ENCODE measurements at regions not wholly inside any gene's neighbourhood (a gene's known extent, or its start where the extent isn't known, plus 50 kb on each side); places are given as distances from the start of the nearest gene placed in this dataset.

- no peak for DNase-seq (ENCODE audit: low spot score)
- no peak for TF ChIP-seq CTCF (IDR thresholded peaks at IDR 0.05)
- Histone ChIP-seq H3K27ac (no peak overlapping the region), H3K4me3 (no peak overlapping the region)
Observed at GRCh38 chr2:12151716-12152115, 405.3 kb downstream of the LPIN1 start.

- no peak overlapping the region for H3K4me3 ChIP-seq
- DNase-seq (ENCODE audit: low spot score): no peak
- no peak overlapping the region for H3K27ac ChIP-seq
- TF ChIP-seq CTCF (IDR thresholded peaks at IDR 0.05): no peak
Observed at GRCh38 chr2:12152888-12153287, 406.5 kb downstream of the LPIN1 start.

GRCh38 chr2:12155303-12156051 lies 409.0 kb downstream of the LPIN1 start:
- DNase-seq (ENCODE audit: low spot score): no peak
- peak overlapping the region in 1 of 2 donors; percentile 54 for H3K27ac ChIP-seq
- no peak for TF ChIP-seq CTCF (IDR thresholded peaks at IDR 0.05)
- no peak overlapping the region for H3K4me3 ChIP-seq

GRCh38 chr2:12156349-12156748 lies 409.9 kb downstream of the LPIN1 start:
- no peak overlapping the region for H3K4me3 ChIP-seq
- TF ChIP-seq CTCF (IDR thresholded peaks at IDR 0.05): no peak
- no peak for DNase-seq (ENCODE audit: low spot score)
- H3K27ac ChIP-seq: peak overlapping the region in 1 of 2 donors; percentile 54

GRCh38 chr2:12161085-12161484 lies 414.7 kb downstream of the LPIN1 start:
- Histone ChIP-seq H3K4me3 (no peak overlapping the region), H3K27ac (no peak overlapping the region)
- no peak for TF ChIP-seq CTCF (IDR thresholded peaks at IDR 0.05)
- DNase-seq (ENCODE audit: low spot score): no peak

- no peak for TF ChIP-seq CTCF (IDR thresholded peaks at IDR 0.05)
- no peak for DNase-seq (ENCODE audit: low spot score)
- Histone ChIP-seq H3K4me3 (no peak overlapping the region), H3K27ac (no peak overlapping the region)
Observed at GRCh38 chr2:12162269-12163247, 416.1 kb downstream of the LPIN1 start.

Measured in coronary artery (tissue), 2 donors.